Osteoblast (primary cell): ENCODE measurements at regions not wholly inside any gene's neighbourhood (a gene's known extent, or its start where the extent isn't known, plus 50 kb on each side); places are given as distances from the start of the nearest gene placed in this dataset.

Source experiments
- DNase-seq: peaks from one replicate; pipeline ENCODE4 v3.0.0; 2011; ENCODE audit warnings: low spot score, mixed read lengths; ENCODE audit not compliant: insufficient read length; ENCODE audit errors: missing footprints
- H2AFZ ChIP-seq: 2 replicates; pipeline ENCODE4 v1.6.0; 2011; ENCODE audit warnings: mild to moderate bottlenecking, low read length
- H3K27ac ChIP-seq: 2 replicates; pipeline ENCODE4 v1.5.1; 2011; ENCODE audit warnings: mild to moderate bottlenecking, low read depth, low read length, moderate library complexity
- H3K27me3 ChIP-seq: 2 replicates; pipeline ENCODE4 v1.6.0; 2012; ENCODE audit warnings: mild to moderate bottlenecking, control low read depth, inconsistent platforms, low read length, moderate library complexity; ENCODE audit not compliant: insufficient read depth
- H3K36me3 ChIP-seq: 2 replicates; pipeline ENCODE4 v1.5.1; 2011; ENCODE audit warnings: mild to moderate bottlenecking, low read length, control low read depth, moderate library complexity; ENCODE audit not compliant: insufficient read depth
- H3K4me1 ChIP-seq: 2 replicates; pipeline ENCODE4 v1.5.1; 2011; ENCODE audit warnings: mild to moderate bottlenecking, low read length, control low read depth, moderate library complexity; ENCODE audit not compliant: insufficient read depth
- H3K4me2 ChIP-seq: 2 replicates; pipeline ENCODE4 v1.6.0; 2011; ENCODE audit warnings: mild to moderate bottlenecking, low read length; ENCODE audit not compliant: insufficient read depth
- H3K4me3 ChIP-seq: fragments of 200-600 bp; sonication (generic); 3 replicates; pipeline ENCODE4 v1.5.1; 2012; ENCODE audit warnings: mild to moderate bottlenecking, low read length, inconsistent platforms; ENCODE audit not compliant: insufficient read depth
- H3K79me2 ChIP-seq: 2 replicates; pipeline ENCODE4 v1.6.0; 2012; ENCODE audit warnings: mild to moderate bottlenecking, low read length, control low read depth, inconsistent platforms; ENCODE audit not compliant: insufficient read depth
- H3K9me3 ChIP-seq: 2 replicates; pipeline ENCODE4 v1.5.1; 2011; ENCODE audit warnings: low read depth, low read length, control low read depth
- H4K20me1 ChIP-seq: 2 replicates; pipeline ENCODE4 v1.6.0; 2012; ENCODE audit warnings: mild to moderate bottlenecking, low read length, control low read depth; ENCODE audit not compliant: insufficient read depth
- CTCF ChIP-seq: IDR thresholded peaks from 2 replicates; pipeline ENCODE4 v1.5.1; 2011; ENCODE audit warnings: mild to moderate bottlenecking, low read depth, low read length, moderate library complexity; ENCODE audit errors: extremely low read depth

- TF ChIP-seq CTCF, result no peak
- H3K9me3 ChIP-seq, result no peaks in the 10 kb centered on the region
- peak; percentile 10 for DNase-seq
Observed at GRCh38 chr11:34001557-34002064, 49.9 kb upstream of the CAPRIN1 start.

GRCh38 chr11:33999393-33999792 is 52.1 kb upstream of the CAPRIN1 start:
- Histone ChIP-seq H3K36me3 (no peaks in the 10 kb centered on the region), H3K79me2 (no peaks in the 10 kb centered on the region), H3K4me1 (peaks cover 9% of the 10 kb centered on the region), H3K4me2 (no peak overlapping the region), H3K9me3 (no peaks in the 10 kb centered on the region), H3K4me3 (no peak overlapping the region), H3K27me3 (peaks cover 21% of the 10 kb centered on the region), H3K27ac (no peak overlapping the region), H4K20me1 (no peaks in the 10 kb centered on the region), H2AFZ (no peak overlapping the region)
- TF ChIP-seq CTCF, result no peak
- DNase-seq, result no peak

More at GRCh38 chr11:34001557-34002064, 49.9 kb upstream of the CAPRIN1 start:
- Histone ChIP-seq H3K4me3 (no peak overlapping the region), H3K79me2 (no peaks in the 10 kb centered on the region), H4K20me1 (no peaks in the 10 kb centered on the region), H2AFZ (no peak overlapping the region), H3K4me1 (peaks cover 9% of the 10 kb centered on the region), H3K4me2 (no peak overlapping the region), H3K36me3 (no peaks in the 10 kb centered on the region), H3K27ac (no peak overlapping the region), H3K27me3 (peaks cover 23% of the 10 kb centered on the region)

- no peak for TF ChIP-seq CTCF
- H3K79me2 ChIP-seq, result no peaks in the 10 kb centered on the region
- H3K4me1 ChIP-seq, result peaks cover 9% of the 10 kb centered on the region
- no peak for DNase-seq
- H3K4me2 ChIP-seq, result peak overlapping the region; percentile 79
- no peaks in the 10 kb centered on the region for H4K20me1 ChIP-seq
- no peaks in the 10 kb centered on the region for H3K9me3 ChIP-seq
- peaks cover 18% of the 10 kb centered on the region for H3K27me3 ChIP-seq
- H3K27ac ChIP-seq, result no peak overlapping the region
- peak overlapping the region; percentile 89 for H2AFZ ChIP-seq
- H3K4me3 ChIP-seq, result peak overlapping the region; percentile 41
- no peaks in the 10 kb centered on the region for H3K36me3 ChIP-seq
Observed at GRCh38 chr11:33997584-33998251, 53.8 kb upstream of the CAPRIN1 start.
